ENCODE measurements at regions not wholly inside any gene's neighbourhood (a gene's known extent, or its start where the extent isn't known, plus 50 kb on each side); places are given as distances from the start of the nearest gene placed in this dataset.

DNA sequence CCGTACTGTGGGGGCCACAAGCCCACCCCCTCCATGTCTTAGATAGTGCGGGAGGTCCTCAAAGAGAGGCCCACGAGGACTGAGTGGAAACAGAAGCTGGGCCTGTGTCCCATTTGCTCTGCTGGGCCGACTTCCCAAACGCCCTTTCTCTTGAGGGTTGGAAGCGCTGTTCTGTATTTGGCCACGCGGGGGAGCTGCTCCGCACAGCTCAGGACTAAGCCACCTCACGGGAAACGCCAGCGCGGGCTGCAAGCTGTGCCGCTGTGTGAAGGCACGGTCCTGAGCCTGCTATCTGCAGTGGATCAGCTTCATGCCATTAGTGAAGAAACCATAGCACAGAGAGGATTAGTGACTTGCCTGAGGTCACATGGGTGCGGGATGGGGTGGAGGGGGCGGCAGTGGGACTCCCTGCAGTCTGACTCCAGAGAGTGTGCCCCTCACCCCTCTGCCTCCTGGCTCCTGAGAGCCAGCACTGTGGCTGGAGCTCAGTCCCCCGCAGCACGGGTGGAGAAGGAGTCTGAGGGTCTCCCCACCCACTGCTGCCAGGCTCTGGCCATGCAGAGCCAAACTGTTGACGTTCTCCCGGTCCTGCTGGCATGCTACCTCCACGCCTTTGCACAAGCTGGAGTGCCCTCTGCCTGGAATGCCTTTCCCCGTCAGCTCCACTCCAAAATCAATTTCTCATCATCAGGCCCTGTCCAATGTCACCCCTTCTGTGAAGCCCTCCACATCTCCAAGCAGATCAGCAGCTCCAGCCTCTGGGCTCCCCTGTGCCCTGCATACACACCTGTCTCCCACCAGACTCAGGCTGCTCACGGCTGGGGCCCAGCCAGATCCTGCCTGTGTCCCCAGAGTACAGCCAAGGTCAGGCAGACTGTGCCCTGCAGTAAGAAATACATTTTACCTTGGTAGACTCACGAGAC is 51.5 kb upstream of the LRRC32 start:
- DNase-seq (ENCODE audit: low read depth), result peak; percentile 68

- no peak for DNase-seq (ENCODE audit: low read depth)
Measured at GRCh38 chr11:76723142-76723541, 52.6 kb upstream of the LRRC32 start.

- DNase-seq (ENCODE audit: low read depth), result no peak
Measured at GRCh38 chr11:76723548-76723947, 53.0 kb upstream of the LRRC32 start.

GRCh38 chr11:76724171-76724768 is 53.7 kb upstream of the LRRC32 start:
- no peak for DNase-seq (ENCODE audit: low read depth)

GRCh38 chr11:76728227-76728626 is 54.9 kb upstream of the TSKU start:
- DNase-seq (ENCODE audit: low read depth), result no peak

- DNase-seq (ENCODE audit: low read depth), result no peak
Measured at GRCh38 chr11:76728778-76729177, 54.4 kb upstream of the TSKU start.

- no peak for DNase-seq (ENCODE audit: low read depth)
Measured at GRCh38 chr11:76729214-76729613, 53.9 kb upstream of the TSKU start.

DNA sequence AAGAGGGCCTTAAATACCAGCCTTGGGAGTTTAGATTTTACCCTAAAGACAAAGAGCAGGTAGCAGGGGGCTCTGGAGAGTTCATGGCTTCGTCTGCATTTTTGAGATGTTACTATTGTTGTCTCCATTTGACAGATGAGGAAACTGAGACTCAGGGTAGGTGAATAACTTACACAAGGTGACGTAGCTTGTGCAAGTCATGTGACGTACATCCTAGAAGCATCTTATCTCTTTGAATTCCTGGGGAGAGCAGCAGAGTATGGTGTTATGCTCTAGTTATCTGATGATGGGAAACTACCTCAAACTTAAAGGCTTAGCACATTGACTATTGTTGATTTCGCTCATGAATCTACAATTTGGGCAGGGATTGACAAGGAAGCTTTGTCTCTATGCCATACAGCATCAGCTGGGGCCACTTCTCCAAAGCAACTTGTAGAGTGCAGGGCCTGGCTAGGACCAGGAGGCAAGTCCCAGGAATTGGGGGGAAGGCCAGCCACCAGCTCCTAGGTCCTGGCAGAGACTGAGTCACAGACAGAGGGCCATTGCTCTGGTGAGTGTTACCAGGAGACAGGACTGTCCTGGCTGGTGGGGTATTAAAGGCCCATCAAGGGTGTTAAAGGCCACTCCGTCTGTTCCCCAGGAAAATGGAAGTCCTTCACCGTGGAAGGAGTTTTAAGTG is 52.1 kb upstream of the TSKU start:
- DNase-seq (ENCODE audit: low read depth), result no peak

GRCh38 chr11:76732643-76733042 is 50.5 kb upstream of the TSKU start:
- no peak for DNase-seq (ENCODE audit: low read depth)

Measured in stimulated activated CD8-positive, alpha-beta memory T cell treated with anti-CD3 and anti-CD28 coated beads, Interleukin-7, amount 100 ng/mL, for 24 hours (primary cell).